Transverse colon (tissue), 3 donors: ENCODE measurements at regions not wholly inside any gene's neighbourhood (a gene's known extent, or its start where the extent isn't known, plus 50 kb on each side); places are given as distances from the start of the nearest gene placed in this dataset.

Experiments
- CTCF ChIP-seq, 5 experiments: fragments of 200-600 bp in 3 of 5; fragments of 450-650 bp in 2 of 5; sonication (generic) in 3 of 5; IDR thresholded peaks; 1 replicate in 2 of 5; 2 replicates in 3 of 5; pipeline ENCODE4 v1.5.1; 2016 to 2017; ENCODE audit warnings: antibody characterized with exemption in 5 of 5, inconsistent platforms in 3 of 5, mild to moderate bottlenecking in 2 of 5, moderate library complexity in 1 of 5
- POLR2A ChIP-seq: fragments of 450-650 bp; IDR thresholded peaks from one replicate; pipeline ENCODE4 v1.6.1; 2016; ENCODE audit warnings: antibody characterized with exemption, mild to moderate bottlenecking, moderate library complexity

GRCh38 chr1:192884241-192884640 is 75.4 kb downstream of the RGS2 start:
- TF ChIP-seq CTCF (IDR thresholded peaks at IDR 0.05) (no peak), POLR2A (no peak)
